Prostate gland (tissue), 2 donors: ENCODE measurements at regions not wholly inside any gene's neighbourhood (a gene's known extent, or its start where the extent isn't known, plus 50 kb on each side); places are given as distances from the start of the nearest gene placed in this dataset.

Source experiments
- DNase-seq: peaks from one replicate; pipeline ENCODE4 v3.0.0-alpha.2; 2019; ENCODE audit warnings: low spot score
- H3K27ac ChIP-seq, 2 donors: fragments of 200-600 bp; sonication (generic); 2 replicates each; pipeline ENCODE4 v1.5.1; 2017 to 2019
- H3K27me3 ChIP-seq: fragments of 200-600 bp; sonication (generic); replicated peaks from 2 replicates; pipeline ENCODE4 v1.5.1; 2019; ENCODE audit not compliant: insufficient read depth
- H3K36me3 ChIP-seq, 2 donors: fragments of 200-600 bp; sonication (generic); 1 replicate in 1 of 2; 2 replicates in 1 of 2; pipeline versions ENCODE4 v1.5.1 to v1.8.1; 2017 to 2019
- H3K4me1 ChIP-seq: fragments of 200-600 bp; sonication (generic); replicated peaks from 2 replicates; pipeline ENCODE4 v1.5.1; 2019
- H3K4me3 ChIP-seq, 2 donors: fragments of 200-600 bp; sonication (generic); 2 replicates each; pipeline ENCODE4 v1.5.1; 2017 to 2019
- H3K9me3 ChIP-seq: fragments of 200-600 bp; sonication (generic); 2 replicates; pipeline ENCODE4 v1.5.1; 2017
- CTCF ChIP-seq, 4 experiments: fragments of 200-600 bp in 2 of 4; fragments of 450-650 bp in 2 of 4; sonication (generic) in 2 of 4; IDR thresholded peaks; 1 replicate in 3 of 4; 2 replicates in 1 of 4; pipeline ENCODE4 v1.5.1; 2016 to 2019; ENCODE audit warnings: antibody characterized with exemption in 4 of 4, mild to moderate bottlenecking in 2 of 4, moderate library complexity in 2 of 4
- POLR2A ChIP-seq: fragments of 450-650 bp; IDR thresholded peaks from one replicate; pipeline ENCODE4 v1.6.1; 2016; ENCODE audit warnings: antibody characterized with exemption, mild to moderate bottlenecking
- POLR2AphosphoS5 ChIP-seq: sonication (generic); formaldehyde crosslinking; IDR thresholded peaks from one replicate; pipeline ENCODE4 v1.6.1; 2017; ENCODE audit warnings: antibody characterized with exemption
- WGBS: methylation state at CpG from one replicate; pipeline ENCODE4 v1.1.5; 2018; 5-methylcytosine and 5-hydroxymethylcytosine counted together
- intact Hi-C: fragments of 100-400 bp; cut with DNase I; formaldehyde crosslinking; loops from one replicate; pipeline ENCODE4 v1.14.2; 2022

DNA sequence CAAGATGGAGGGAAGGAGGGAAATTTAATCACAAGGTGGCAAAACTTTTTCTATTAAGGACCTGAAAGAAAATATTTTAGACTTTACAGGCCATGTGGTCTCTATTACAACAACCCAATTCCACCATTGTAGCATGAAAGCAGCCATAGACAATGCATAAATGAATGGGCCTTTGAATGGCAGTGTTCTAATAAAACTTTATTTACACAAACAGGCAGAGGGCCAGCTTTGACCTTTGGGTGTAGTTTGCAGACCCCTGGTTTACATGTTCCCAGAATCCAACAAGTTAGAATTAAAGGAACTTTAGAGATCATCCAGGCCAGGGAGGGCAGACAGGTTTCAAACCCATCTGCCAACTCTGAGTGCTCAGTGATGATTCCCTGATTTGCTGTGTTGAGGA is 95.2 kb downstream of the BANF2 start:
- Histone ChIP-seq H3K36me3 (no peaks in the 10 kb centered on the region), H3K9me3 (no peaks in the 10 kb centered on the region), H3K4me1 (no peaks in the 10 kb centered on the region), H3K4me3 (no peak overlapping the region), H3K27ac (no peak overlapping the region), H3K27me3 (no peaks in the 10 kb centered on the region)
- TF ChIP-seq POLR2A (no peak), CTCF (IDR thresholded peaks at IDR 0.05) (no peak), POLR2AphosphoS5 (no peak)
- no peak for DNase-seq
- intact Hi-C loops, result no loop called here

GRCh38 chr20:17794400-17794799 is 94.6 kb downstream of the BANF2 start:
- no peaks in the 10 kb centered on the region for H3K4me1 ChIP-seq
- WGBS, result 32% methylated on average over 3 of the region's 3 CpGs
- no peaks in the 10 kb centered on the region for H3K27me3 ChIP-seq
- H3K27ac ChIP-seq, result no peak overlapping the region
- TF ChIP-seq CTCF (IDR thresholded peaks at IDR 0.05), result no peak
- no peak for TF ChIP-seq POLR2A
- no peak for TF ChIP-seq POLR2AphosphoS5
- DNase-seq, result peak; percentile 21
- intact Hi-C loops, result no loop called here
- no peak overlapping the region for H3K4me3 ChIP-seq
- H3K9me3 ChIP-seq, result no peaks in the 10 kb centered on the region
- no peaks in the 10 kb centered on the region for H3K36me3 ChIP-seq

DNA sequence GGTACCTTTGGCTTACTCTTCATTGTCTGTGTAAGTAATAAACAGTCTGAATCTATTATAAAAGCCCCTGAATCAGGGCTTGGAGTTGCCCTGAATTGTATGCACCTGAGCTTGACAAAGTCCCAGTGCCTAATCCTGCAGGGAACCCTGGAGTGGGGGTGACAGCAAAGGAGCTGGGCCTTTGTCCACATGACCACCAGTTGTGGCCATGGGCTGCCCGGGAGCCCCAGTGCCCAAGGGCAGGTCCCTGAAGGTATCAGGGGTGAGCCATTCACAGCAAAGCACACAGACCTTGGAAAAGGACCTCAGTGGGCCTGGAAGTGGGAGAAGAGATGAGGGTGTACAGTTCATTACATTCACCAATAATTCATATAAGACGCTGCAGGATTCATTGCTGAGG is 94.2 kb downstream of the BANF2 start:
- Histone ChIP-seq H3K27me3 (no peaks in the 10 kb centered on the region), H3K4me1 (no peaks in the 10 kb centered on the region), H3K36me3 (no peaks in the 10 kb centered on the region), H3K4me3 (no peak overlapping the region), H3K27ac (no peak overlapping the region), H3K9me3 (no peaks in the 10 kb centered on the region)
- TF ChIP-seq POLR2A (no peak), CTCF (IDR thresholded peaks at IDR 0.05) (no peak), POLR2AphosphoS5 (no peak)
- WGBS, result 92% methylated on average over 1 of the region's 2 CpGs
- no peak for DNase-seq
- intact Hi-C loops, result no loop called here

GRCh38 chr20:17790296-17790695 is 90.5 kb downstream of the BANF2 start:
- Histone ChIP-seq H3K27me3 (no peaks in the 10 kb centered on the region), H3K36me3 (no peaks in the 10 kb centered on the region), H3K4me3 (no peak overlapping the region), H3K27ac (no peak overlapping the region), H3K4me1 (no peaks in the 10 kb centered on the region), H3K9me3 (no peaks in the 10 kb centered on the region)
- no peak for DNase-seq
- intact Hi-C loops, result no loop called here
- WGBS, result 77% methylated on average over 4 of the region's 4 CpGs
- TF ChIP-seq POLR2AphosphoS5 (no peak), POLR2A (no peak), CTCF (IDR thresholded peaks at IDR 0.05) (no peak)

- no peaks in the 10 kb centered on the region for H3K27me3 ChIP-seq
- no peaks in the 10 kb centered on the region for H3K36me3 ChIP-seq
- DNase-seq, result no peak
- no peak for TF ChIP-seq POLR2AphosphoS5
- TF ChIP-seq CTCF (IDR thresholded peaks at IDR 0.05), result no peak
- TF ChIP-seq POLR2A, result no peak
- WGBS, result 100% methylated on average over 1 of the region's 1 CpG
- H3K4me1 ChIP-seq, result no peaks in the 10 kb centered on the region
- intact Hi-C loops, result no loop called here
- H3K4me3 ChIP-seq, result no peak overlapping the region
- H3K9me3 ChIP-seq, result no peaks in the 10 kb centered on the region
- no peak overlapping the region for H3K27ac ChIP-seq
These were observed 88.0 kb downstream of the BANF2 start for GRCh38 chr20:17787816-17788215.
